GM18951 (cell line): ENCODE measurements at regions not wholly inside any gene's neighbourhood (a gene's known extent, or its start where the extent isn't known, plus 50 kb on each side); places are given as distances from the start of the nearest gene placed in this dataset.
"Not testable (repeated sequence)": the region's sequence is repeated elsewhere in the genome, so short reads cannot be mapped to it uniquely, and the experiment has no call there.

Source experiments
- POLR2A ChIP-seq: IDR thresholded peaks from 4 replicates; pipeline ENCODE4 v1.6.1; 2011; ENCODE audit warnings: mild to moderate bottlenecking; ENCODE audit not compliant: insufficient read length, insufficient read depth; ENCODE audit errors: extremely low read depth
- in situ Hi-C: fragments of 300-500 bp; cut with MboI; formaldehyde crosslinking; loops from one replicate; pipeline ENCODE4 v1.12.0; 2022; ENCODE audit warnings: low sequenced_read_pairs, mixed read lengths, inconsistent platforms; ENCODE audit not compliant: unreplicated experiment

GRCh38 chr4:19193274-19193981 lies 1058.3 kb upstream of the SLIT2 start:
- in situ Hi-C loops: no loop called here
- TF ChIP-seq POLR2A: no peak

GRCh38 chr4:19191979-19192650 lies 1059.6 kb upstream of the SLIT2 start:
- TF ChIP-seq POLR2A: no peak
- in situ Hi-C loops: no loop called here

- no peak for TF ChIP-seq POLR2A
- in situ Hi-C loops: no loop called here
Observed at GRCh38 chr4:19187691-19188090, 1064.0 kb upstream of the SLIT2 start.

- in situ Hi-C loops: no loop called here
- TF ChIP-seq POLR2A: no peak
Observed at GRCh38 chr4:19187096-19187495, 1064.6 kb upstream of the SLIT2 start.

GRCh38 chr4:19181631-19182030 lies 1070.1 kb upstream of the SLIT2 start:
- in situ Hi-C loops: not testable (repeated sequence)

- TF ChIP-seq POLR2A: no peak
- in situ Hi-C loops: no loop called here
Observed at GRCh38 chr4:19178835-19179234, 1072.9 kb upstream of the SLIT2 start.

- in situ Hi-C loops: no loop called here
- no peak for TF ChIP-seq POLR2A
Observed at GRCh38 chr4:19177616-19178015, 1074.1 kb upstream of the SLIT2 start.

- in situ Hi-C loops: no loop called here
Observed at GRCh38 chr4:19171832-19172231, 1079.9 kb upstream of the SLIT2 start.

GRCh38 chr4:19167311-19167710 lies 1084.4 kb upstream of the SLIT2 start:
- TF ChIP-seq POLR2A: no peak
- in situ Hi-C loops: no loop called here

More at GRCh38 chr4:19171832-19172231, 1079.9 kb upstream of the SLIT2 start:
- TF ChIP-seq POLR2A: no peak

GRCh38 chr4:19164334-19164733 lies 1087.4 kb upstream of the SLIT2 start:
- in situ Hi-C loops: no loop called here
- TF ChIP-seq POLR2A: no peak

- no peak for TF ChIP-seq POLR2A
- in situ Hi-C loops: no loop called here
Observed at GRCh38 chr4:19159874-19160273, 1091.8 kb upstream of the SLIT2 start.

- in situ Hi-C loops: no loop called here
- TF ChIP-seq POLR2A: no peak
Observed at GRCh38 chr4:19158107-19158809, 1093.4 kb upstream of the SLIT2 start.

GRCh38 chr4:19156786-19157185 lies 1094.9 kb upstream of the SLIT2 start:
- in situ Hi-C loops: no loop called here
- TF ChIP-seq POLR2A: no peak

GRCh38 chr4:19155568-19155967 lies 1096.1 kb upstream of the SLIT2 start:
- TF ChIP-seq POLR2A: no peak
- in situ Hi-C loops: no loop called here

- in situ Hi-C loops: not testable (repeated sequence)
Observed at GRCh38 chr4:19154267-19154666, 1097.4 kb upstream of the SLIT2 start.
